ENCODE measurements at regions not wholly inside any gene's neighbourhood (a gene's known extent, or its start where the extent isn't known, plus 50 kb on each side); places are given as distances from the start of the nearest gene placed in this dataset.

- TF ChIP-seq JUND (IDR thresholded peaks at IDR 0.05) (no peak), CTCF (IDR thresholded peaks at IDR 0.05 in 2 of 3, conservative IDR thresholded peaks at IDR 0.05 in 1 of 3; ENCODE audit: borderline replicate concordance in 1 of 3, insufficient read depth in 1 of 3, low read depth in 2 of 3, low read length in 2 of 3) (no peak), CEBPB (IDR thresholded peaks at IDR 0.05; ENCODE audit: low read depth) (no peak), EZH2 (IDR thresholded peaks at IDR 0.05) (no peak), POLR2AphosphoS5 (IDR thresholded peaks at IDR 0.05; ENCODE audit: low read depth, low read length) (no peak)
Observed at GRCh38 chr6:163670336-163670735, 255.8 kb downstream of the QKI start.
